A549 (cell line): ENCODE measurements at regions not wholly inside any gene's neighbourhood (a gene's known extent, or its start where the extent isn't known, plus 50 kb on each side); places are given as distances from the start of the nearest gene placed in this dataset.

Experiments used
- ATAC-seq, 2 experiments: fragments of 200-7000 bp in 1 of 2; fragments of >200 bp in 1 of 2; cut with Nextera tagmentation in 1 of 2; cut with Tn5 transposase in 1 of 2; 3 replicates each; pipeline versions ENCODE4 v1.8.0 to v1.9.1; 2018 to 2020; ENCODE audit warnings: mild to moderate bottlenecking in 1 of 2, moderate library complexity in 1 of 2
- CTCF ChIA-PET: fragments of 300-600 bp; sonication (Branson Sonifier 250); formaldehyde crosslinking; extraction: SDS; loops from one replicate; lab custom pipeline; 2021; ENCODE audit warnings: antibody characterized with exemption, inconsistent platforms; lab: Yijun Ruan, JAX
- POLR2A ChIA-PET: fragments of 350-600 bp; formaldehyde crosslinking; extraction: SDS; loops from one replicate; lab custom pipeline; 2021; ENCODE audit warnings: antibody characterized with exemption, inconsistent platforms; lab: Yijun Ruan, JAX
- DNase-seq, 2 experiments: peaks; one replicate each; pipeline versions ENCODE4 v3.0.0 to v3.0.0-alpha.2; 2011 to 2016; ENCODE audit warnings: low read depth in 1 of 2, low spot score in 1 of 2
- FAIRE-seq: peaks from 2 replicates; lab custom pipeline; 2011; peaks lifted over from hg19 to GRCh38; lab: Jason Lieb, UNC
- H3K27ac ChIP-seq, 2 experiments: fragments of >200 bp; sonication (Bioruptor Twin); formaldehyde crosslinking; 3 replicates each; pipeline ENCODE4 v1.5.1; 2016 to 2017
- H3K4me1 ChIP-seq: fragments of >200 bp; sonication (Bioruptor Twin); formaldehyde crosslinking; 3 replicates; pipeline ENCODE4 v1.6.1; 2016
- H3K4me2 ChIP-seq: fragments of >200 bp; sonication (Bioruptor Twin); formaldehyde crosslinking; 3 replicates; pipeline ENCODE4 v1.6.1; 2016
- H3K4me3 ChIP-seq: fragments of >200 bp; sonication (Bioruptor Twin); formaldehyde crosslinking; 3 replicates; pipeline ENCODE4 v1.5.1; 2016
- H3K9me3 ChIP-seq: fragments of >200 bp; sonication (Bioruptor Twin); formaldehyde crosslinking; 3 replicates; pipeline ENCODE4 v1.6.1; 2016
- CHD2 ChIP-seq: fragments of 150-350 bp; IDR thresholded peaks from 2 replicates; pipeline ENCODE4 v1.6.1; 2014; ENCODE audit warnings: low read length; ENCODE audit not compliant: partially characterized antibody
- EP300 ChIP-seq, 2 experiments: fragments of >200 bp; sonication (Bioruptor Twin); formaldehyde crosslinking; IDR thresholded peaks; 2 replicates in 1 of 2; 3 replicates in 1 of 2; pipeline ENCODE4 v1.6.1; 2016 to 2017
- HOXA7 ChIP-seq: fragments of 250-450 bp; sonication (Bioruptor Pico); IDR thresholded peaks from 2 replicates; pipeline ENCODE4 v1.5.0; 2020; ENCODE audit warnings: mild to moderate bottlenecking, moderate library complexity
- HOXB13 ChIP-seq: fragments of 250-450 bp; sonication (Bioruptor Pico); IDR thresholded peaks from 2 replicates; pipeline ENCODE4 v1.5.0; 2020; ENCODE audit warnings: low read depth, mild to moderate bottlenecking, moderate library complexity
- KDM1A ChIP-seq: fragments of 200-600 bp; sonication (generic); IDR thresholded peaks from 2 replicates; pipeline ENCODE4 v1.6.1; 2016; ENCODE audit warnings: low read depth, mild to moderate bottlenecking
- MAFK ChIP-seq: fragments of 450-650 bp; IDR thresholded peaks from 2 replicates; pipeline ENCODE4 v1.6.1; 2014; ENCODE audit not compliant: partially characterized antibody
- MAZ ChIP-seq: fragments of 150-350 bp; IDR thresholded peaks from 2 replicates; pipeline ENCODE4 v1.6.1; 2014; ENCODE audit warnings: antibody characterized with exemption, low read depth, low read length, borderline replicate concordance
- NR3C1 ChIP-seq: fragments of >200 bp; sonication (Bioruptor Twin); formaldehyde crosslinking; IDR thresholded peaks from 3 replicates; pipeline ENCODE4 v1.6.1; 2017
- POLR2A ChIP-seq: IDR thresholded peaks from 2 replicates; pipeline ENCODE4 v1.6.1; 2012; ENCODE audit warnings: mild to moderate bottlenecking, low read length
- RNF2 ChIP-seq: fragments of 200-600 bp; sonication (generic); IDR thresholded peaks from 2 replicates; pipeline ENCODE4 v1.6.1; 2016; ENCODE audit warnings: low read depth, mild to moderate bottlenecking, antibody characterized with exemption, moderate library complexity, borderline replicate concordance
- SMC3 ChIP-seq: fragments of >200 bp; sonication (Bioruptor Twin); formaldehyde crosslinking; IDR thresholded peaks from 3 replicates; pipeline ENCODE4 v1.6.1; 2018; ENCODE audit warnings: inconsistent platforms
- TP53 ChIP-seq: fragments of 250-450 bp; sonication (Bioruptor Pico); IDR thresholded peaks from 2 replicates; pipeline ENCODE4 v1.5.0; 2021; ENCODE audit warnings: mild to moderate bottlenecking, moderate library complexity
- ZC3H11A ChIP-seq: fragments of 450-650 bp; IDR thresholded peaks from 2 replicates; pipeline ENCODE4 v1.6.1; 2014; ENCODE audit warnings: antibody characterized with exemption, mild to moderate bottlenecking
- ZFP36 ChIP-seq: fragments of 450-650 bp; IDR thresholded peaks from 2 replicates; pipeline ENCODE4 v1.6.1; 2014; ENCODE audit warnings: borderline replicate concordance; ENCODE audit not compliant: partially characterized antibody
- ZNF302 ChIP-seq: fragments of 250-450 bp; sonication (Bioruptor Pico); IDR thresholded peaks from 2 replicates; pipeline ENCODE4 v1.9.0; 2021; ENCODE audit warnings: inconsistent platforms, mild to moderate bottlenecking, moderate library complexity
- ZSCAN20 ChIP-seq: fragments of 250-450 bp; sonication (Bioruptor Pico); IDR thresholded peaks from 2 replicates; pipeline ENCODE4 v1.8.0; 2022; ENCODE audit warnings: mild to moderate bottlenecking, moderate library complexity
- WGBS: methylation state at CpG from one replicate; pipeline ENCODE4 v1.1.6; 2017; ENCODE audit errors: missing lambda C conversion rate; 5-methylcytosine and 5-hydroxymethylcytosine counted together
- TF ChIP-seq, protein P1 (sequence below): fragments of >200 bp; sonication (Bioruptor Twin); formaldehyde crosslinking; IDR thresholded peaks from 3 replicates; pipeline ENCODE4 v1.5.1; 2016
- TF ChIP-seq, protein P2 (sequence below): fragments of 200-600 bp; sonication (generic); IDR thresholded peaks from 2 replicates; pipeline ENCODE4 v1.6.1; 2016; ENCODE audit warnings: antibody characterized with exemption, mild to moderate bottlenecking, moderate library complexity
- TF ChIP-seq, protein P3 (sequence below): IDR thresholded peaks from 2 replicates; pipeline ENCODE4 v1.6.1; 2012; ENCODE audit warnings: low read depth, borderline replicate concordance
- TF ChIP-seq, protein P4 (sequence below): fragments of 450-650 bp; IDR thresholded peaks from 2 replicates; pipeline ENCODE4 v1.6.1; 2014; ENCODE audit warnings: antibody characterized with exemption
- TF ChIP-seq, protein P5 (sequence below): fragments of >200 bp; sonication (Bioruptor Twin); formaldehyde crosslinking; IDR thresholded peaks from 3 replicates; pipeline ENCODE4 v1.6.1; 2016
- TF ChIP-seq, protein P6 (sequence below): IDR thresholded peaks from 2 replicates; pipeline ENCODE4 v1.6.1; 2012
- TF ChIP-seq, protein P7 (sequence below): fragments of 150-350 bp; IDR thresholded peaks from 2 replicates; pipeline ENCODE4 v1.6.1; 2014; ENCODE audit warnings: low read depth, mild to moderate bottlenecking, low read length

DNA sequence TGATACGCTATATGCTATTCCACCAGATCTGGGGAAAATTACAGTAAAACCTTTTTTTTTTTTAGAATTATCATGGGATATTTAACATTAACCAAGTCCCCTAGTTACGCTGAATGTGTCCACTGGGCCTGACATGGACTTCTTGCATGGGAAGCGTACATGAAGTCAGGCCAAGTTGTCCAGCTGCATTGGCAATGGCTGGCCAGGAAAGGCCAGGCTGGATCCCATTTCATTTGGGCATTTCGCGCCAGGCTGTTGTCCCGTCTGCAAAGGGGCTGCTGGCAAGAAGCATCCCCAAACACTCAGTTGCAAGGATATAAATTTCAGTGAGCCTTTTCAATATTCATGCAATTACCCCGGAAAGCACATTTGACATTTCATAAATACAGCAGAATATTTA, 933.3 kb downstream of the GRID1 start:
- ATAC-seq (no peak), FAIRE-seq (no peak), DNase-seq (no peak)
- TF ChIP-seq EP300 (IDR thresholded peaks at IDR 0.05): no peak
- TF ChIP-seq TP53 (CRISPR knock-in tag): no peak
- no peak for TF ChIP-seq HOXA7 (CRISPR knock-in tag)
- TF ChIP-seq HOXB13: no peak
- TF ChIP-seq NR3C1: no peak
- TF ChIP-seq, protein P1, sequence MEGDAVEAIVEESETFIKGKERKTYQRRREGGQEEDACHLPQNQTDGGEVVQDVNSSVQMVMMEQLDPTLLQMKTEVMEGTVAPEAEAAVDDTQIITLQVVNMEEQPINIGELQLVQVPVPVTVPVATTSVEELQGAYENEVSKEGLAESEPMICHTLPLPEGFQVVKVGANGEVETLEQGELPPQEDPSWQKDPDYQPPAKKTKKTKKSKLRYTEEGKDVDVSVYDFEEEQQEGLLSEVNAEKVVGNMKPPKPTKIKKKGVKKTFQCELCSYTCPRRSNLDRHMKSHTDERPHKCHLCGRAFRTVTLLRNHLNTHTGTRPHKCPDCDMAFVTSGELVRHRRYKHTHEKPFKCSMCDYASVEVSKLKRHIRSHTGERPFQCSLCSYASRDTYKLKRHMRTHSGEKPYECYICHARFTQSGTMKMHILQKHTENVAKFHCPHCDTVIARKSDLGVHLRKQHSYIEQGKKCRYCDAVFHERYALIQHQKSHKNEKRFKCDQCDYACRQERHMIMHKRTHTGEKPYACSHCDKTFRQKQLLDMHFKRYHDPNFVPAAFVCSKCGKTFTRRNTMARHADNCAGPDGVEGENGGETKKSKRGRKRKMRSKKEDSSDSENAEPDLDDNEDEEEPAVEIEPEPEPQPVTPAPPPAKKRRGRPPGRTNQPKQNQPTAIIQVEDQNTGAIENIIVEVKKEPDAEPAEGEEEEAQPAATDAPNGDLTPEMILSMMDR: no peak
- no peak for TF ChIP-seq MAZ
- TF ChIP-seq ZNF302: no peak
- Histone ChIP-seq H3K4me1 (no peaks in the 10 kb centered on the region), H3K4me3 (no peak overlapping the region), H3K4me2 (no peak overlapping the region), H3K9me3 (no peaks in the 10 kb centered on the region), H3K27ac (no peak overlapping the region)
- CTCF ChIA-PET: no interaction called here
- 71% methylated on average over 7 of the region's 7 CpGs for WGBS
- POLR2A ChIA-PET: no interaction called here

DNA sequence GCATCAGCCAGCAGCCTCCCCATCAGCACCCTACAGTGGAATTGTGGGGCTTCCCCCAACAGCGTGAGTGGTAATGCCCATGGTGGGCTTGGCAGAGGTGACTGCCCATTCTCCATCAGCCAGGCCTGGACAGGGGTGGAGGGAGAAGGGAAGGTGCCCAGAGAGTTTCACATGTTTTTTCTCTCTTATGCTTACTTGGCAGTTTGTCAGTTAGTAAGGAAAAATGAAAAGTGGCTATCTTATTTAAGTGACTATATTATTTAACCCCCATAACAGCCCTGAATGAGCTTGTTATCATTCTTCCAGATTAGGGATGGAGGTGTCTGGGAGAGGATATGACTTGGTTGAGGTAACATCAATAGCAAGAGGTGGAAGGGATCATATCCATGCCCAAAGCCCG, 921.7 kb downstream of the GRID1 start:
- WGBS: 15% methylated on average over 2 of the region's 2 CpGs
- FAIRE-seq (no peak), ATAC-seq (no peak), DNase-seq (no peak)
- ChIA-PET POLR2A (no interaction called here), CTCF (no interaction called here)
- H3K9me3 ChIP-seq: no peaks in the 10 kb centered on the region
- no peak overlapping the region for H3K4me3 ChIP-seq
- peak; percentile 49 for TF ChIP-seq MAFK
- TF ChIP-seq, protein P2, sequence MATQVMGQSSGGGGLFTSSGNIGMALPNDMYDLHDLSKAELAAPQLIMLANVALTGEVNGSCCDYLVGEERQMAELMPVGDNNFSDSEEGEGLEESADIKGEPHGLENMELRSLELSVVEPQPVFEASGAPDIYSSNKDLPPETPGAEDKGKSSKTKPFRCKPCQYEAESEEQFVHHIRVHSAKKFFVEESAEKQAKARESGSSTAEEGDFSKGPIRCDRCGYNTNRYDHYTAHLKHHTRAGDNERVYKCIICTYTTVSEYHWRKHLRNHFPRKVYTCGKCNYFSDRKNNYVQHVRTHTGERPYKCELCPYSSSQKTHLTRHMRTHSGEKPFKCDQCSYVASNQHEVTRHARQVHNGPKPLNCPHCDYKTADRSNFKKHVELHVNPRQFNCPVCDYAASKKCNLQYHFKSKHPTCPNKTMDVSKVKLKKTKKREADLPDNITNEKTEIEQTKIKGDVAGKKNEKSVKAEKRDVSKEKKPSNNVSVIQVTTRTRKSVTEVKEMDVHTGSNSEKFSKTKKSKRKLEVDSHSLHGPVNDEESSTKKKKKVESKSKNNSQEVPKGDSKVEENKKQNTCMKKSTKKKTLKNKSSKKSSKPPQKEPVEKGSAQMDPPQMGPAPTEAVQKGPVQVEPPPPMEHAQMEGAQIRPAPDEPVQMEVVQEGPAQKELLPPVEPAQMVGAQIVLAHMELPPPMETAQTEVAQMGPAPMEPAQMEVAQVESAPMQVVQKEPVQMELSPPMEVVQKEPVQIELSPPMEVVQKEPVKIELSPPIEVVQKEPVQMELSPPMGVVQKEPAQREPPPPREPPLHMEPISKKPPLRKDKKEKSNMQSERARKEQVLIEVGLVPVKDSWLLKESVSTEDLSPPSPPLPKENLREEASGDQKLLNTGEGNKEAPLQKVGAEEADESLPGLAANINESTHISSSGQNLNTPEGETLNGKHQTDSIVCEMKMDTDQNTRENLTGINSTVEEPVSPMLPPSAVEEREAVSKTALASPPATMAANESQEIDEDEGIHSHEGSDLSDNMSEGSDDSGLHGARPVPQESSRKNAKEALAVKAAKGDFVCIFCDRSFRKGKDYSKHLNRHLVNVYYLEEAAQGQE: no peak
- TF ChIP-seq, protein P3, sequence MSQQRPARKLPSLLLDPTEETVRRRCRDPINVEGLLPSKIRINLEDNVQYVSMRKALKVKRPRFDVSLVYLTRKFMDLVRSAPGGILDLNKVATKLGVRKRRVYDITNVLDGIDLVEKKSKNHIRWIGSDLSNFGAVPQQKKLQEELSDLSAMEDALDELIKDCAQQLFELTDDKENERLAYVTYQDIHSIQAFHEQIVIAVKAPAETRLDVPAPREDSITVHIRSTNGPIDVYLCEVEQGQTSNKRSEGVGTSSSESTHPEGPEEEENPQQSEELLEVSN: no peak
- no peak for TF ChIP-seq RNF2
- H3K4me1 ChIP-seq: no peaks in the 10 kb centered on the region
- no peak overlapping the region for H3K4me2 ChIP-seq
- no peak overlapping the region for H3K27ac ChIP-seq

DNA sequence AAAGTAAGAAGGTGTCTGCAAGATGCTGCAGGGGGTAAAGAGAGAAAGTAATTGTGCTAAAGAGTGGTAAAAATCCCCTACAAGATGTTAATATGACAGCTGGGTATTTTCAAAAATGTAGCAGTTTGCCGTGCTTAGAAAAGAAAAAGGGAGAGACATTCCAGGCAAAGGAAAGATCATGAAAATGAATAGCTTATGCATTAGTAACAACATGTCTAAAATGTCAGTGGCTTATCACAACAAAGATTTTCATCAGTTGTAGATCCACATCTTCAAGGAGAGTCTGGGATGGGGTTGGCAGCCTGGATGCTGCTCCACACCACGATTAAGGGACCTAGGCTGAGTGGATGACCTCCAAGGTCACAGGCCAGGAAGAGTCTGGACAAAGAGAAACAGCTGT, 920.9 kb downstream of the GRID1 start:
- FAIRE-seq (no peak), DNase-seq (no peak), ATAC-seq (no peak)
- Histone ChIP-seq H3K27ac (no peak overlapping the region), H3K4me2 (no peak overlapping the region), H3K9me3 (no peaks in the 10 kb centered on the region), H3K4me1 (no peaks in the 10 kb centered on the region), H3K4me3 (no peak overlapping the region)
- CTCF ChIA-PET: interaction anchor here (0.6 kb wide), 1 partner anchor 1151 kb away, joined by 3 read pairs; no protein-coding TSS in a partner anchor
- 24% methylated on average over 2 of the region's 2 CpGs for WGBS
- TF ChIP-seq KDM1A (no peak), ZC3H11A (no peak), TP53 (CRISPR knock-in tag) (no peak), ZSCAN20 (CRISPR knock-in tag) (no peak), SMC3 (no peak), ZFP36 (no peak), CHD2 (no peak), POLR2A (no peak)
- TF ChIP-seq, protein P4, sequence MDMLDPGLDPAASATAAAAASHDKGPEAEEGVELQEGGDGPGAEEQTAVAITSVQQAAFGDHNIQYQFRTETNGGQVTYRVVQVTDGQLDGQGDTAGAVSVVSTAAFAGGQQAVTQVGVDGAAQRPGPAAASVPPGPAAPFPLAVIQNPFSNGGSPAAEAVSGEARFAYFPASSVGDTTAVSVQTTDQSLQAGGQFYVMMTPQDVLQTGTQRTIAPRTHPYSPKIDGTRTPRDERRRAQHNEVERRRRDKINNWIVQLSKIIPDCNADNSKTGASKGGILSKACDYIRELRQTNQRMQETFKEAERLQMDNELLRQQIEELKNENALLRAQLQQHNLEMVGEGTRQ: no peak
- TF ChIP-seq, protein P5, sequence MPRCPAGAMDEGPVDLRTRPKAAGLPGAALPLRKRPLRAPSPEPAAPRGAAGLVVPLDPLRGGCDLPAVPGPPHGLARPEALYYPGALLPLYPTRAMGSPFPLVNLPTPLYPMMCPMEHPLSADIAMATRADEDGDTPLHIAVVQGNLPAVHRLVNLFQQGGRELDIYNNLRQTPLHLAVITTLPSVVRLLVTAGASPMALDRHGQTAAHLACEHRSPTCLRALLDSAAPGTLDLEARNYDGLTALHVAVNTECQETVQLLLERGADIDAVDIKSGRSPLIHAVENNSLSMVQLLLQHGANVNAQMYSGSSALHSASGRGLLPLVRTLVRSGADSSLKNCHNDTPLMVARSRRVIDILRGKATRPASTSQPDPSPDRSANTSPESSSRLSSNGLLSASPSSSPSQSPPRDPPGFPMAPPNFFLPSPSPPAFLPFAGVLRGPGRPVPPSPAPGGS: no peak
- TF ChIP-seq, protein P3: no peak
- TF ChIP-seq, protein P6, sequence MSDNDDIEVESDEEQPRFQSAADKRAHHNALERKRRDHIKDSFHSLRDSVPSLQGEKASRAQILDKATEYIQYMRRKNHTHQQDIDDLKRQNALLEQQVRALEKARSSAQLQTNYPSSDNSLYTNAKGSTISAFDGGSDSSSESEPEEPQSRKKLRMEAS: no peak
- TF ChIP-seq, protein P7, sequence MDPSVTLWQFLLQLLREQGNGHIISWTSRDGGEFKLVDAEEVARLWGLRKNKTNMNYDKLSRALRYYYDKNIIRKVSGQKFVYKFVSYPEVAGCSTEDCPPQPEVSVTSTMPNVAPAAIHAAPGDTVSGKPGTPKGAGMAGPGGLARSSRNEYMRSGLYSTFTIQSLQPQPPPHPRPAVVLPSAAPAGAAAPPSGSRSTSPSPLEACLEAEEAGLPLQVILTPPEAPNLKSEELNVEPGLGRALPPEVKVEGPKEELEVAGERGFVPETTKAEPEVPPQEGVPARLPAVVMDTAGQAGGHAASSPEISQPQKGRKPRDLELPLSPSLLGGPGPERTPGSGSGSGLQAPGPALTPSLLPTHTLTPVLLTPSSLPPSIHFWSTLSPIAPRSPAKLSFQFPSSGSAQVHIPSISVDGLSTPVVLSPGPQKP: no peak
- POLR2A ChIA-PET: no interaction called here
